Right lobe of liver (tissue), 6 donors: ENCODE measurements at regions not wholly inside any gene's neighbourhood (a gene's known extent, or its start where the extent isn't known, plus 50 kb on each side); places are given as distances from the start of the nearest gene placed in this dataset.

Experiments used
- ATAC-seq, 4 donors: fragments of 200-7000 bp; cut with Tn5 transposase; one replicate each; pipeline ENCODE4 v1.9.1; 2020; ENCODE audit warnings: mild to moderate bottlenecking in 4 of 4, moderate library complexity in 4 of 4
- DNase-seq, 3 donors: peaks; one replicate each; pipeline ENCODE4 v3.0.0-alpha.2; 2020
- H3K27ac ChIP-seq, 3 donors: fragments of 200-600 bp; one replicate each; pipeline ENCODE4 v1.8.0; 2022
- H3K27me3 ChIP-seq, 2 donors: fragments of 200-600 bp; one replicate each; pipeline ENCODE4 v1.8.0; 2022
- H3K36me3 ChIP-seq, 4 donors: fragments of 200-600 bp; sonication (generic) in 1 of 4; one replicate each; pipeline versions ENCODE4 v1.5.1 to v1.8.0; 2017 to 2022; ENCODE audit warnings: control low read depth in 1 of 4
- H3K4me1 ChIP-seq, 4 donors: fragments of 200-600 bp; sonication (generic) in 1 of 4; one replicate each; pipeline versions ENCODE4 v1.5.1 to v1.8.0; 2017 to 2022; ENCODE audit warnings: control low read depth in 1 of 4
- H3K4me3 ChIP-seq, 3 donors: fragments of 200-600 bp; one replicate each; pipeline ENCODE4 v1.8.0; 2022
- H3K9me3 ChIP-seq, 4 donors: fragments of 200-600 bp; sonication (generic) in 1 of 4; one replicate each; pipeline versions ENCODE4 v1.5.1 to v1.8.0; 2017 to 2022; ENCODE audit warnings: control low read depth in 1 of 4
- CTCF ChIP-seq, 4 donors: fragments of 200-600 bp in 3 of 4; fragments of 450-650 bp in 1 of 4; IDR thresholded peaks; one replicate each; pipeline versions ENCODE4 v1.5.1 to v1.8.0; 2016 to 2022; ENCODE audit warnings: antibody characterized with exemption in 4 of 4, mild to moderate bottlenecking in 2 of 4
- POLR2A ChIP-seq: fragments of 450-650 bp; IDR thresholded peaks from one replicate; pipeline ENCODE4 v1.6.1; 2017; ENCODE audit warnings: antibody characterized with exemption, mild to moderate bottlenecking
- WGBS: methylation state at CpG from one replicate; pipeline ENCODE4 v1.1.6; 2018; ENCODE audit warnings: low coverage, low lambda C conversion rate; ENCODE audit not compliant: insufficient coverage; ENCODE audit errors: missing lambda C conversion rate; 5-methylcytosine and 5-hydroxymethylcytosine counted together
- intact Hi-C, 2 donors: fragments of 100-400 bp; cut with DNase I; formaldehyde crosslinking; loops; one replicate each; pipeline versions ENCODE4 v1.11.2 to v1.14.1; 2022
- donor health status: DM: no; HTN: yes; CAD: no.
- donor health status: DM: no; HTN: no; CAD: no.
- donor health status: DM: no; HTN: no; CAD: no.
- donor health status: DM: no; HTN: yes; CAD: no.
- donor health status: DM: no; HTN: yes; CAD: no.

GRCh38 chr4:156537286-156537685 is 434.3 kb downstream of the PDGFC start:
- ATAC-seq = no peak
- Histone ChIP-seq H3K4me1 (no peaks in the 10 kb centered on the region), H3K27me3 (no peaks in the 10 kb centered on the region), H3K36me3 (no peaks in the 10 kb centered on the region), H3K4me3 (no peak overlapping the region), H3K27ac (no peak overlapping the region), H3K9me3 (no peaks in the 10 kb centered on the region)
- intact Hi-C loops = no loop called here
- no peak for DNase-seq
- TF ChIP-seq CTCF (IDR thresholded peaks at IDR 0.05) (no peak), POLR2A (no peak)

- no peaks in the 10 kb centered on the region for H3K9me3 ChIP-seq
- TF ChIP-seq CTCF (IDR thresholded peaks at IDR 0.05) (no peak), POLR2A (no peak)
- no peak for ATAC-seq
- intact Hi-C loops = no loop called here
- no peaks in the 10 kb centered on the region for H3K27me3 ChIP-seq
- no peak for DNase-seq
- no peak overlapping the region for H3K27ac ChIP-seq
- WGBS = 45% methylated on average over 1 of the region's 1 CpG
- no peaks in the 10 kb centered on the region for H3K36me3 ChIP-seq
- no peaks in the 10 kb centered on the region for H3K4me1 ChIP-seq
- no peak overlapping the region for H3K4me3 ChIP-seq
Measured at GRCh38 chr4:156536661-156537060, 434.9 kb downstream of the PDGFC start.

GRCh38 chr4:156534205-156534604 is 437.4 kb downstream of the PDGFC start:
- intact Hi-C loops = no loop called here
- 77% methylated on average over 2 of the region's 2 CpGs for WGBS
- H3K9me3 ChIP-seq = no peaks in the 10 kb centered on the region
- no peak overlapping the region for H3K4me3 ChIP-seq
- ATAC-seq = no peak
- no peak overlapping the region for H3K27ac ChIP-seq
- H3K27me3 ChIP-seq = no peaks in the 10 kb centered on the region
- H3K4me1 ChIP-seq = no peaks in the 10 kb centered on the region
- H3K36me3 ChIP-seq = no peaks in the 10 kb centered on the region
- no peak for DNase-seq
- TF ChIP-seq CTCF (IDR thresholded peaks at IDR 0.05) (no peak), POLR2A (no peak)

GRCh38 chr4:156528216-156528615 is 443.4 kb downstream of the PDGFC start:
- ATAC-seq (no peak), DNase-seq (no peak)
- TF ChIP-seq POLR2A = no peak
- TF ChIP-seq CTCF (IDR thresholded peaks at IDR 0.05) = no peak
- no peaks in the 10 kb centered on the region for H3K36me3 ChIP-seq
- intact Hi-C loops = no loop called here
- no peak overlapping the region for H3K4me3 ChIP-seq
- H3K4me1 ChIP-seq = no peaks in the 10 kb centered on the region
- no peaks in the 10 kb centered on the region for H3K27me3 ChIP-seq
- H3K9me3 ChIP-seq = peaks cover 0 to 3% (median 0%) of the 10 kb centered on the region in 4 donors
- WGBS = 43% methylated on average over 3 of the region's 3 CpGs
- H3K27ac ChIP-seq = no peak overlapping the region
